Ishikawa (cell line): ENCODE measurements at regions not wholly inside any gene's neighbourhood (a gene's known extent, or its start where the extent isn't known, plus 50 kb on each side); places are given as distances from the start of the nearest gene placed in this dataset.

Source experiments
- CEBPB ChIP-seq: IDR thresholded peaks from 2 replicates; pipeline ENCODE4 v1.6.1; 2012
- CREB1 ChIP-seq: IDR thresholded peaks from 2 replicates; pipeline ENCODE4 v1.6.1; 2012; ENCODE audit warnings: low read depth
- EP300 ChIP-seq: IDR thresholded peaks from 2 replicates; pipeline ENCODE4 v1.6.1; 2012; ENCODE audit warnings: borderline replicate concordance
- FOXM1 ChIP-seq: IDR thresholded peaks from 2 replicates; pipeline ENCODE4 v1.6.1; 2012; ENCODE audit warnings: low read depth, borderline replicate concordance
- MAX ChIP-seq: IDR thresholded peaks from 2 replicates; pipeline ENCODE4 v1.6.1; 2012
- NFIC ChIP-seq: IDR thresholded peaks from 2 replicates; pipeline ENCODE4 v1.6.1; 2012
- RAD21 ChIP-seq: IDR thresholded peaks from 2 replicates; pipeline ENCODE4 v1.6.1; 2012; ENCODE audit warnings: low read depth
- REST ChIP-seq: IDR thresholded peaks from 2 replicates; pipeline ENCODE4 v1.6.1; 2012; ENCODE audit warnings: low read depth, mild to moderate bottlenecking
- TAF1 ChIP-seq: IDR thresholded peaks from 2 replicates; pipeline ENCODE4 v1.6.1; 2012; ENCODE audit warnings: low read depth, mild to moderate bottlenecking
- TCF12 ChIP-seq: IDR thresholded peaks from 2 replicates; pipeline ENCODE4 v1.6.1; 2012; ENCODE audit warnings: low read depth
- YY1 ChIP-seq: IDR thresholded peaks from 2 replicates; pipeline ENCODE4 v1.6.1; 2012; ENCODE audit warnings: low read depth

- TF ChIP-seq EP300 (no peak), RAD21 (no peak), YY1 (no peak), CREB1 (no peak), REST (no peak), NFIC (no peak), FOXM1 (no peak), TAF1 (no peak), TCF12 (no peak), MAX (no peak), CEBPB (no peak)
Measured at GRCh38 chr13:81283561-81283960, 942.6 kb upstream of the SPRY2 start.
